ENCODE measurements at regions not wholly inside any gene's neighbourhood (a gene's known extent, or its start where the extent isn't known, plus 50 kb on each side); places are given as distances from the start of the nearest gene placed in this dataset.
"Not testable (repeated sequence)": the region's sequence is repeated elsewhere in the genome, so short reads cannot be mapped to it uniquely, and the experiment has no call there.

DNA sequence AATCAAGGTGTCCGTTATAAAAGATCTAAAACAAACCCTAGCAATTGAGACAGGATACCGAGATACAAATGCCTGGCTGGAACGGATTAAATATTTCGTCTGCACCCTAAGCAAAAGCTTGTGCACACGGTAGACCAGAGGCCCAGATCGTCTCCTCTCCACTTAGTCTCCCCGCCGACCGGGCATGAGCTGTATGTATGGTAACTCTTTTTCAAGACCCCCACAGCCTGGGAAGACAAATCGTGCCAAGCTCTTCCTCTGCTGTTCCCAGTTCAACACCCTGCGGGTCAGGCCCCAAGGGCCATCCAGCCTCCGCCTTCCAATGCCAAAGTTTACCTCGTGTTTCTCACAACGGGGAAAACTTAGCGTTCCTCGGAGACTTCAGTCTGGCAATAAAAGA lies 285.7 kb upstream of the GALNT17 start:
- no peak for DNase-seq

DNA sequence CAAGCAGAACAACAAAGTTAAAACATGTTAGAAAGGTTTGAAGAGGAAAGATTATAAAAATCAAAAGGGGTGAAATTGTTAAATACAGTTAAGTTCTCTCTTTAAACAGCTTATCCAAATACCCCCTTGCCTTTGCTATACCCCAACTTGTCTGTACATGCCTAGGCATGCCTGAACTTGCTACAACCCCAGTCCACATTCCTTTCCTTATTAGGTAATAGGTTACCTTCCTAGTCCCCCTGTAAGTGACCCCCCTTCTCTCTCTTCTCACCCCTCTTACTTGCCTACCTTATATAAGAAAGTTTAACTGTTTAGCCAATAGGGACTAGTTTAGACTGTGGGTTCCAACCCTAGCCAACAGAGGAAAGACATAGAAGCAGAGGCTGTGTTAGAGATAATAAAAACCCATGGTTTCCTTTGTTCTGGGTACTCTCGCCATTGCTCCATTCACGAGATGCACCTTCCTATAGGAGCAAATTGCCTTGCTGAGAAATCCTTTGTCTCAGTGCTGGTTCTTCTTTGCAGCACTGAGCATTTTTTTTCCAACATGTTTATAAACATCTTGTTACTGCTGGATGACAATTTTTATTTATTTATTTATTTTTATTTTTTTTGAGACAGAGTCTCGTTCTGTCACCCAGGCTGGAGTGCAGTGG lies 282.2 kb upstream of the GALNT17 start:
- no peak for DNase-seq

DNA sequence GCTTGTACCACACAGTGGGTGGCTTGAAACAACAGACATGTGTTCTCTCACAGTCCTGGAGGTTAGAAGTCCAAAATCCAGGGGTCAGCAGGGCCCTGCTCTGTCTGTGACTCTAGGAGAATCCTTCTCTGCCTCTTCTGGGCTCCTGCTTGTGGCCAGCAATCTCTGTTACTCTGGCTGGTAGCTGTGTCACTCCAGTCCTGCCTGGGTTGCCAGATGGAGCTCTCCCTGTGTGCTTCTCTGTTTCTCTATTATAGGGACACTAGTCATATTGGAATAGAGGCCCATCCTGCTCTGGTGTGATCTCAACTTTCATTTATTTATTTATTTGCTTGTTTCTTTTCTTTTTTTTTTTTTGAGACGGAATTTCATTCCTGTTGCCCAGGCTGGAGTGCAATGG lies 276.6 kb upstream of the GALNT17 start:
- no peak for DNase-seq

DNA sequence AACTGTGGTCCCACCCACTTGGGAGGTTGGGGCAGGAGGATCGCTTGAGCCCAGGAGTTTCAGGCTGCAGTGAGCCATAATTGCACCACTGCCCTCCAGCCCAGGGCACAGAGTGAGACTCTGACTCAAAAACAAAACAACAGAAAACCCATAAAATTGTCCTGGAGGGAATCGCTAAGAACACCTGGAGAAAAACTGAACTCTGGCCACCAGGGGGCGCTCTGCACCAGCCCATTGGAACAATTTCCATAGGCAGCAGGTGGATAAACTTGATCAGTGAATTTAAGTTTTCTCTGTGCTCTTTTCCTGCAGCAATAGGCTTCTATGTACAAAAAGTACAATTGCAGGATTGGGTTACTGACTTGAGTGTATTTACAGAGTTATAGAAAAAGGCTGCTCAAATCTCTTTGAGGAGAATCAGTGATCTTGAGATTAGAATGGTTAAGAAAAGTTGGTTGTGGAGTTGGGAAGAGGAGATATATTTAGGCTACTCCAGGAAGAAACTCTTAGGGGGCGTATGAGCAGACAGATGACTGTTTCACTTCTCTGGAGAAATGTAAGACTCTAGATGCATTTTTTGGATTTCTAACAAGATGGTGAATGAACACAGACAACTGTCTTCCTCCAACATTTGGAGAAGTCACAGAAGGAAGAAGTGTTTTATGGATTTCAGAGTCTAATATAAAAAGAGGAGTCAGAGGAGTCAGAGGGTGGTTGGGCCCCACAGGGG lies 274.9 kb upstream of the GALNT17 start:
- DNase-seq, result peak; percentile 48

DNA sequence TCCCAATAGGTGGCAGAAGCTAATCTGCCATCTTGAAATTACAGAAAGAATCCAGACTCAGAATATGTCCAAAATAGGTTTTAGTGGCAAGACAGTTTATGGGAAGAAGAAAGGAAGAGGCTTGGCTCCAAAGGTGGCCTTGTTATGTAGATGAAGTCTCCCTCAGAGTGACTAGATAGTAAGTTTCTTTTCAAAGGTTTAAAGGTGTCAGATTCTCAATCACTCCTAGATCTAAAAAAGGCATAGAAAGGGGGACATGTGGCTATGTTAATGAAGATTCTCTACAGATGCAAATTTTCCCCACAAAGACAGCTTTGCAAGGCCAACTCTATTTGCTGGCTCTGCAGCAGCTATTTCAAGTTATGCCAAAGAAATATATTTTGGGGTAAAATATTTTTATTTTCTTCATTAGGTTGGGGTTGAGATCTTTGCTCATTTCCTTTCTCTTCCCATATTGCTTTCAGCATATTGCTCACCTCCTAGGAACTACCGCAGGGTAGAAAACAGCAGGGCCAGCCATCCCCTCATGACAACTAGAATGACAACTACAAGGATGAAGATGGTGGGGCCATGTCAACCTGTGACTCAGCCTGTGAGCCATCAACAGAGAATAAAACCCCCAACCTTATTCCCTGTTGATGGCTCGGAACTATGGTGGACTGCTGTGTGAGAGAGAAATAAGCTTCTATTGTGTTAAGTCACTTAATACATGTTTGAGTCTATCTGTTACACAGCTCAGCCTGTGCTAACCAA lies 274.0 kb upstream of the GALNT17 start:
- DNase-seq, result no peak

DNA sequence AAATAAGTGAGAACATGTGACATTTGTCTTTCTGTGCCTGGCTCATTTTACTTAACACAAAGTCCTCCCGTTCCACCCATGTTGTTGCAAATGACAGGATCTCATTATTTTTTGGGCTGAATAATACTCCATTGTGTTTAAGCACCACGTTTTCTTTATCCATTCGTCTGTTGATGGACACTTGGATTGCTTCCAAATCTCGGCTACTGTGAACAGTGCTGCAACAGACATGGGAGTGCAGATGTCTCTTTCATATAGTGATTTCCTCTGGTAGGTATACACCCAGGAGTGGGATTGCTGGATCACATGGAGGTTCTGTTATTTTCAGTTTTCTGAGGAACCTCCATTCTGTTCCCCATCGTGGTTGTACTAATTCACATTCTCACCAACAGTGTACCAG lies 264.4 kb upstream of the GALNT17 start:
- DNase-seq, result no peak

DNA sequence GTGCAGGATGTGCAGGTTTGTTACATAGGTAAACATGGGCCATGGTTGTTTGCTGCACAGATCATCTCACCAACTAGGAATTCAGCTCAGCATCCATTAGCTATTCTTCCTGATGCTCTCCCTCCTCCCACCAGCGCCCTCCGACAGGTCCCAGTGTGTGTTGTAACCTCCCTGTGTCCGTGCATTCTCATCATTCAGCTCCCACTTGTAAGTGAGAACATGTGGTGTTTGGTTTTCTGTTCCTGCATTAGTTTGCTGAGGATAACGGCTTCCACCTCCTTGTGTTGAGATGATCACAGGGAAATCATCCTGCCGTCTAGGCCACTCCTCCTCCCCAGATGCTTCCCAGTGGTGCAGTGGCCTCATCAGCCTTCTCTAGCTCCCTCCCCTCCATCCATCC lies 261.6 kb upstream of the GALNT17 start:
- DNase-seq, result no peak

DNA sequence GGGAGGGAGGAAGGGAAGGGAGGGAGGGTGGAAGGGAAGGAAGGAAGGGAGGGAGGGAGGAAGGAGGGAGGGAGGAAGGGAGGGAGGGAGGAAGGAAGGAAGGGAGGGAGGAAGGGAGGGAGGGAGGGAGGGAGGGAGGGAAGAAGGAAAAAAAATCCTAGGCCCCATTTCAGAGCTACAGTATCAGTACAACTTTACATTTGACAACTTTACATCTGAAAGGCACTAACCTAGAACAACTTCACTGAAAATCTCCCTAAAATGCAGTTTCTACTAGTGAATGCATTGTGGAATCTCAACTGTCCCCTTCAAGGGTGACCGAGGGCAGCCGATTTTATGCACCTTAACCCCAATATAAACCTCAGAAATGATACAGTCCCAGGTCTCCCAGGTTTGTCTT lies 259.8 kb upstream of the GALNT17 start:
- DNase-seq, result no peak

DNA sequence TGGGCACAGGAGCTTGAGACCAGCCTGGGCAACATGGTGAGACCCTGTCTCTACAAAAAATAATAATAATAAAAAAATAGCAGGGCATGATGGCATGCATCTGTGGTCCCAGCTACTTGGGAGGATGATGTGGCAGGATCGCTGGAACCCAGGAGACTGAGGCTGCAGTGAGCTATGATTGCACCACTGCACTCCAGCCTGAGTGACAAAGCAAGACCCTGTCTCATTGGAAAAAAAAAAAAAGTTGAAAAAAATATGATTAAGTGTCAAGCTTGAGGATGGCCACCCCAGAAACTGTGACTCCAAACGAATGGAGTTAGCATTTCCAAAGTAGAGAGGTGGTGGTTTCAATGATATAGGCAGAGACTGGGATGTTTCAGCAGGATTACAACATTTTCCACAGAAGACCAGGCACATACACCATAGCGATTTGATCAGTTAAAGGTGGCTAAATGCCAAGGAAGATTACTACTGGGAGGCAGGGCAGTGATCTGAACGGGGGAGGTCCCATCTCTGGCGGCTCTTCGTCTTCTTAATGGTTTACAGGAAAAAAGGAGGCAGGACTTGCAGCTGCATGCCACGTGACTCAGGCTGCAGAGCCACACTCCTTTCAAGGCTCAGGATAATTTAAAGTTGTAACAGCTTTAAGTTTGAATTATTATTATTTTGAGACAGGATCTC lies 250.6 kb upstream of the GALNT17 start:
- no peak for DNase-seq

DNA sequence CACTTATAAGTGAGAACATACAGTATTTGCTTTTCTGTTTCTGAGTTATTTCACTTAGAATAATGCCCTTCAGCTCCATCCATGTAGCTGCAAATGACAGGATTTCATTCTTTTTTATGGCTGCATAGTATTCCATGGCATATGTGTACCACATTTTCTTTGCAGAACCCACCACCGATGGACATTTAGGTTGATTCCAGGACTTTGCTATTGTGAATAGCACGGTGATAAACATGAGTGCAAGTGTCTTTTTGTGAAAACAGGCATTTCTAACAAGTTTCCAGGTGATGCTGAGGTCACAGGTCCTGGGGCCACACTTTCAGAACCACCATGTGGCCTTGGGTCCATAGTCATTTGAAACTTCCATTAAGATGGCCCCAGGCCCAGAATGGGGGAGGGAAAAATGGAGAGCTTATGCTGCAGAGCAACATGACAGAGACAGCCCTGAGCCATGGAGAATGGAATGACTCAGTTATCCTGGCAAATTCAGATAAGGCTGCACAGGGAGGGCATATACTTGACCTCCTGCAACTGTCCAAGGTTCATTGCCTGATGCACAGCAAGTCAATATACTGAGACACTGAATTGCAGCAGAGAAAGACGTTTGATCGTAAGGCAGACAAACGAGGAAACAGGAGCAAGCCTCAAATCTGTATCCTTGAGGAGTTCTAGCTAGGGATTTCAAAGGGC lies 248.0 kb upstream of the GALNT17 start:
- no peak for DNase-seq

DNA sequence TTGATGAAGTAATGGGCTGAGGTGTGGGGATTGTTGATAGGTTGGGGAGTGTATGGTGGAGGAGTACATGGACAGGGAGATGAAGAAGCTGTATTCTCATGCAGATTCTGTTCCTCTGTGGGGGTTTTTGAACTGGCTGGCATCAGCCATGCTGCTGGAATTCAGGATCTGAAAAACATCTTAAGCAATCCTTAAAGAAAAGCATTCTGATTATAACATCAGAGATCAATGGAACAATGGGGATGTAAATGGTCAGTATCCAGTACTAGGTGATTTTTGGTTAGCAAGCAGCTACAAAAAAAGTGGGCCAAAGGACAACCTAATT lies 247.5 kb upstream of the GALNT17 start:
- DNase-seq, result no peak

DNA sequence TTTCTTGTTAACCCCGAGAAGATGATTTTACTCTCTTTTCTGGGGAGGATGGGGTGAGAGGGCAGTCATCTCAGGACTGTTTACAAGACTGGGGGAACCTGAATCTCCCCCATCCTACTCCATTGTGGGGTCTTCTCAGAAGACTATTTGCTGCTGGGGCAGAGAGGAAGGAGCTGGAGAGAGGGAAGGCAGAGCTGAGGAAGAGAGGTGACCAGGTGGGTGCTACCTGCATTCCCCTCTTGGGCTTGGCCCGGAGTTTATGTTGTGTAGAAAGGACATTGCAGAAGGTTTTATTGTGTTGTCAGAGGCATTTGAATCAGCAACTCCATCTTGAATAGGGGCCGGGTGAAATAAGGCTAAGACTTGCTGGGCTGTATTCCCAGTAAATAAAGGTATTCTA lies 247.1 kb upstream of the GALNT17 start:
- no peak for DNase-seq

DNA sequence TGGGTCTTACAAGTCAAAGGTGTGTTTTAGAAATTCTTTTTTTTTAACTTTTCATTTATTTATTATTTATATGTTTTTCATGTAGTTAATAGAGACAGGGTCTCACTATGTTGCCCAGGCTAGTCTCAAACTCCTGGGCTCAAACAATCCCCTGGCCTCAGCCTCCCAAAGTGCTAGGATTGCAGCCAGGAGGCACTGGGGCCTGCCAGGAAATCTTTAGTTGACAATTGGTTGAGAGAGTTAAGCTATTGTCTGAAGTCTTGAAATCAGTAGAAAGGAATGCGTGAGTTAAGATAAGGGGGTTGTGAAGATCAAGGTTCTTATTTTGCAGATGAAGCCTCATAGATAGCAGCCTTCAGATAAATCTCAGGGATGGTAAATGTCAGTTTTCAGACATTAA lies 245.4 kb upstream of the GALNT17 start:
- no peak for DNase-seq

DNA sequence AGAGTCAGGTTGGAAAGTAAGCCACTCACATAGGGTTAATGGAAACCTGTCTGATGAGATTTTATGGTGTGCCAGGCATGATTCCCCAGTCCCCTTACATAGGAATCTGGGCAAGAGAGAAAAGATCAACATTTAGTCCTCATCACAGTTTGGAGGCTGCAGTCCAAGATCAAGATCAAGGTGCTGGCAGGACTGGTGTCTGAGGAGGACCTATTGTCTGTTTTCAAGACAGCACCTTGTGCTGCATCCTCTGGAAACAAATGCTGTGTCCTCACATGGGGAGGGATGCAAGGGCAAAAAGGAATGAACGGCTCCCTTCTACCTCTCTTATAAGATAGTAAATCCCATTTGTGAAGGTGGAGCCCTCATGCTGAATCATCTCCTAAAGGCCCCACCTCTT lies 244.8 kb upstream of the GALNT17 start:
- no peak for DNase-seq

DNA sequence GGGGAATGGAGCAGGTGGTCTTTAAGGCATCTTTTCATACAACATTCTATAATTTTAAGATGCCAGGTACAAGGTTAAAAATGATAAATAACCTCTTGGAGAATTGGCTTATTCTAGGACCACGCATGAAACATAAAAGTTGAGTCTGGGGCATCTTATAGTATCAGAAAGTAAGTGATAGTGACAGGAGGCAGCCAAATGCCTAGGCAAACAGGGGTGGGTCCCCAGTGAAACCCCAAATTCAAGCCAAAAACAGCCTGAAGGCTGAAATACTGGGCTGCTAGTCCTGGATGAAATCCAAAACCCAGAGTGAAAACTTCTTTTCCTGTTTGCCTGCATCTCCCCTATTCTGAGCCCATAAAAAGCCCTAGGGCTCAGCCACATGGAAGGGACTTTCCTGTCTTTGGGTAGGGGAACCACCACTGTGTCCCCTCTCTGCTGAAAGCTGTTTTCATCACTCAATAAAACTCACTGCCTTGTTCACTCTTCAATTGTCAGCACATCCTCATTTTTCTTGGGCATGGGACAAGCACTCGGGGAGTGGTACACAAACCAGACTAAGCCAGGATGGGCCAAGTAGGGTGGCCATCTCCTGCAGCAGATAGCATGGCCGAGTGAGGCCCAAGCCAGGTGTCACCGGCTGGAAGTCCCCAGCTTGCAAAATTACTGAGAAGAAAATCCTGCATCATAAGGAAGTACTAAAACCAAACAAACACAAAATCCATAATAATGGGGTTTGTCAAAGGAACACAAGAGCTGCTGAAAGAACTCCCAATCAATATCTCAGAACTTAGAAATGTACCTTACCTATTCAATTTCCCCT lies 241.6 kb upstream of the GALNT17 start:
- DNase-seq, result no peak

DNA sequence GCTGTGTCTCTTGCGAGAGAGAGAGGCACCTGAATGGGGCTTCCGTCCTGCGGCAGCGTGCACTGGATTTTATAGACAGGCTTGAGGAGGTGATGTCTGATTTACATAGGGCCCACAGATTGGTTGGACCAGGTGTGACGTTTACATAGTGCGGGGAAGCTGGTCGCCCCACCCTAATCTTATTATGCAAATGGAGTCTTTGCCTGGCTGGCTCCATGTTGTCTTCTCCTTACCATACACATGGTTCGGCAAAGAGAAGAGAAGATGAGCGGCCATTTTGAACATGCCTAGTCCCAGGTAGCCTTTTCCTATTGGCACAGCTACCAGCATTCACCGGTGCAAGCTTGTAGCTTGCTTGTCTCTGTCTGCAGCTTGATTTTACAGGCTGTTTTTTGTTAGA lies 238.5 kb upstream of the GALNT17 start:
- no peak for DNase-seq

DNA sequence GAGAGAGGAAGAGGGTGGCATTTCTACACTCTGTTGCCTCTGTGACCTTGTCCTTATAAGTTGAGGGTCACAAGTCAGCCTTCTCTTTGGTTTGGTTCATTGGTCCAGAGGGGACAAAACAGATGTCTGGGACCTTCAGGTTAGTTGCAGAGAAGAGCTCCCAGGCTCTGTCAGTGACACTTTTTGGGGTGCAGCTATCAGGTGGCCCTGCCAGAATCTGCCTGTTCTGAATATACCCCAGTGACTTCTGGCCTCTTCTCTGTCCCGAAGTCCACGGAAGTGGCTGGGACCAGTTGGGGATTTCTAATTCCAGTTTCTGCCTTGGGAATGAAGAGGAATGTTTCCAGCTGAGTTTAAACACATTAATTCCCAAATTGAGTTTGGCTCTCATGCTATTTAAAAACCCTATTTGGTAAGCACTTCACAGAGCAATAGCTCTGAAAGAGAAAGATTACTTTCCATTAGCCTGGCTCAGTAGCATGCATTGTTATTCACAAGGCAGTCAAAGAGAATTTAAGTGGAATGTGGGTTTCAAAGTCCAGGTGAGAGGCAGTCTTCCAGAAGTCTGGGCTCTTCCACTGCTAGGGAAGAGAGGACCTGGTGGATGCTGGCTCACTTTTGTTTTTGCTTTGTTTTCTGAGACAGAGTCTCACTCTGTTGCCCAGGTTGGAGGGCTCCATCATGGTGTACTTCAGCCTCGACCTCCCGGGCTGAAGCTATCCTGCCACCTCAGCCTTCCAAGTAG lies 237.8 kb upstream of the GALNT17 start:
- no peak for DNase-seq

DNA sequence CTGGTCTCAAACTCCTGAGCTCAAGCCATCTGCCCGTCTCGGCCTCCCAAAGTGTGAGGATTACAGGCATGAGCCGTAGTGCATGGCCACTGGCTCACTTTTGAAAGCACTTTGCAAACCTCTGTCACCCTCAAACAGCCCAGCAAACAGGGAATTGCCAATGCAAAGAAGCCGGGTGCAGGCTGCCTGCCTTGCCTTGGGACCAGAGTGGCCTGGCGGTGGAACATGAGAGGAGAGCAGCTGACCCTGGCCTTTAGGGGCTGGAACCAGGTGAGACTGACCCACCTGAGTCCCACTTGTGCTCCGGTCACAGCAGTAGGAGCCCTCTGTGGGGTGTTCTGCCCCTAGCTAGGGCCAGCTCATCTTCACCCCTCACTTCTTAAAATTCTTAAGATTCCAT lies 237.1 kb upstream of the GALNT17 start:
- DNase-seq, result no peak

DNA sequence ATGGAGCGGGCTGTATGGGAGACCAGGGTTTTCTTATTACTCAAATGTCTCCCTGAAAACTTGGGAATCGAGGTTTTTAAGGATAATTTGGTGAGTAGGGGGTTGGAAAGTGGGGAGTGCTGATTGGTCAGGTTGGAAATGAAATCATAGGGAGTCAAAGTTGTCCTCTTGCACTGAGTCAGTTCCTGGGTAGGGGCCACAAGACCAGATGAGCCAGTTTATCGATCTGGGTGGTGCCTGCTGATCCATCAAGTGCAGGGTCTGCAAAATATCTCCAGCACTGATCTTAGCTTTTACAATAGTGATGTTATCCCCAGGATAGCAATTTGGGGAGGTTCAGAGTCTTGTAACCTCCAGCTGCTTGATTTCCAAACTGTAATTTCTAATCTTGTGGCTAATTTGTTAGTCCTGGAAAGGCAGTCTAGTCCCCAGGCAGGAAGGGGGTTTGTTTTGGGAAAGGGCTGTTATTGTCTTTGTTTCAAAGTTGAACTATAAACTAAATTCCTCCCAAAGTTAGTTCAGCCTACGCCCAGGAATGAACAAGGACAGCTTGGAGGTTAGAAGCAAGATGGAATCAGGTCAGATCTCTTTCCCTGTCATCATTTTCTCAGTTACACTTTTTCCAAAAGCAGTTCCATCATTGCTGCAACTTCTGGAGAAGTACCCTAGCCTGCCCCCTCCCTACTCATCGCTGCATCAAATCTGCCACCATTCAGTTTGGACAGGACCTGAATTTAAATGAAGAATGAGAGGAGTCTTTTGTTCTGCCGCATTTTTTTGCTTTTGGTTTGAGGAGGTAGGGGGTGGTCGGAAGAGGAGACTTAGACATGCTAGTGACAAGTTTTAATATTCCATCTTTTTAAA lies 236.4 kb upstream of the GALNT17 start:
- DNase-seq, result not testable (repeated sequence)
